ENCODE measurements at regions not wholly inside any gene's neighbourhood (a gene's known extent, or its start where the extent isn't known, plus 50 kb on each side); places are given as distances from the start of the nearest gene placed in this dataset.
"Not testable (repeated sequence)": the region's sequence is repeated elsewhere in the genome, so short reads cannot be mapped to it uniquely, and the experiment has no call there.

GRCh38 chr17:16841896-16842295, 130.0 kb downstream of the TNFRSF13B start:
- TF ChIP-seq BACH2 (CRISPR knock-in tag; IDR thresholded peaks at IDR 0.05; ENCODE audit: borderline replicate concordance); ARNTL (CRISPR knock-in tag; IDR thresholded peaks at IDR 0.05; ENCODE audit: borderline replicate concordance, low read depth); SNAI2 (CRISPR knock-in tag; IDR thresholded peaks at IDR 0.05); CREB5 (CRISPR knock-in tag; IDR thresholded peaks at IDR 0.05; ENCODE audit: low read depth); ZFP30 (CRISPR knock-in tag; IDR thresholded peaks at IDR 0.05); TCF4 (CRISPR knock-in tag; IDR thresholded peaks at IDR 0.05; ENCODE audit: borderline replicate concordance); CSDC2 (CRISPR knock-in tag; IDR thresholded peaks at IDR 0.05); POU6F1 (CRISPR knock-in tag; IDR thresholded peaks at IDR 0.05; ENCODE audit: borderline replicate concordance, low read depth); ISL1 (CRISPR knock-in tag; IDR thresholded peaks at IDR 0.05); RARB (CRISPR knock-in tag; IDR thresholded peaks at IDR 0.05): not testable (repeated sequence)
- TF ChIP-seq, protein P1, sequence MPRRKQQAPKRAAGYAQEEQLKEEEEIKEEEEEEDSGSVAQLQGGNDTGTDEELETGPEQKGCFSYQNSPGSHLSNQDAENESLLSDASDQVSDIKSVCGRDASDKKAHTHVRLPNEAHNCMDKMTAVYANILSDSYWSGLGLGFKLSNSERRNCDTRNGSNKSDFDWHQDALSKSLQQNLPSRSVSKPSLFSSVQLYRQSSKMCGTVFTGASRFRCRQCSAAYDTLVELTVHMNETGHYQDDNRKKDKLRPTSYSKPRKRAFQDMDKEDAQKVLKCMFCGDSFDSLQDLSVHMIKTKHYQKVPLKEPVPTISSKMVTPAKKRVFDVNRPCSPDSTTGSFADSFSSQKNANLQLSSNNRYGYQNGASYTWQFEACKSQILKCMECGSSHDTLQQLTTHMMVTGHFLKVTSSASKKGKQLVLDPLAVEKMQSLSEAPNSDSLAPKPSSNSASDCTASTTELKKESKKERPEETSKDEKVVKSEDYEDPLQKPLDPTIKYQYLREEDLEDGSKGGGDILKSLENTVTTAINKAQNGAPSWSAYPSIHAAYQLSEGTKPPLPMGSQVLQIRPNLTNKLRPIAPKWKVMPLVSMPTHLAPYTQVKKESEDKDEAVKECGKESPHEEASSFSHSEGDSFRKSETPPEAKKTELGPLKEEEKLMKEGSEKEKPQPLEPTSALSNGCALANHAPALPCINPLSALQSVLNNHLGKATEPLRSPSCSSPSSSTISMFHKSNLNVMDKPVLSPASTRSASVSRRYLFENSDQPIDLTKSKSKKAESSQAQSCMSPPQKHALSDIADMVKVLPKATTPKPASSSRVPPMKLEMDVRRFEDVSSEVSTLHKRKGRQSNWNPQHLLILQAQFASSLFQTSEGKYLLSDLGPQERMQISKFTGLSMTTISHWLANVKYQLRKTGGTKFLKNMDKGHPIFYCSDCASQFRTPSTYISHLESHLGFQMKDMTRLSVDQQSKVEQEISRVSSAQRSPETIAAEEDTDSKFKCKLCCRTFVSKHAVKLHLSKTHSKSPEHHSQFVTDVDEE (CRISPR knock-in tag; IDR thresholded peaks at IDR 0.05), result not testable (repeated sequence)

Data from SK-N-SH treated with all-trans-retinoic acid at 6 μM for 48 hours (cell line).